Stomach (tissue), 8 donors: ENCODE measurements at regions not wholly inside any gene's neighbourhood (a gene's known extent, or its start where the extent isn't known, plus 50 kb on each side); places are given as distances from the start of the nearest gene placed in this dataset.

Experiments used
- DNase-seq, 2 donors: peaks; one replicate each; pipeline versions ENCODE4 v3.0.0 to v3.0.0-alpha.2; 2013 to 2019
- H3K27ac ChIP-seq, 5 donors: fragments of 200-600 bp in 4 of 5; sonication (generic) in 4 of 5; one replicate each; pipeline ENCODE4 v1.5.1; 2013 to 2019; ENCODE audit warnings: mild to moderate bottlenecking in 1 of 5, moderate library complexity in 1 of 5
- H3K27me3 ChIP-seq, 3 donors: fragments of 200-600 bp; sonication (generic); one replicate each; pipeline ENCODE4 v1.5.1; 2017 to 2019; ENCODE audit warnings: mixed run types in 1 of 3
- H3K36me3 ChIP-seq, 4 donors: fragments of 200-600 bp; sonication (generic); 1 replicate in 3 of 4; 2 replicates in 1 of 4; pipeline ENCODE4 v1.5.1; 2016 to 2019
- H3K4me1 ChIP-seq, 4 donors: fragments of 200-600 bp; sonication (generic); one replicate each; pipeline ENCODE4 v1.5.1; 2016 to 2019
- H3K4me3 ChIP-seq, 4 donors: fragments of 200-600 bp; sonication (generic) in 3 of 4; one replicate each; pipeline ENCODE4 v1.5.1; 2016 to 2019; ENCODE audit warnings: mild to moderate bottlenecking in 1 of 4
- H3K9me3 ChIP-seq, 4 donors: fragments of 200-600 bp; sonication (generic); one replicate each; pipeline ENCODE4 v1.5.1; 2016 to 2019
- CTCF ChIP-seq, 7 experiments: fragments of 450-650 bp in 4 of 7; fragments of 200-600 bp in 3 of 7; sonication (generic) in 3 of 7; IDR thresholded peaks; one replicate each; pipeline ENCODE4 v1.5.1; 2016 to 2019; ENCODE audit warnings: antibody characterized with exemption in 7 of 7, control low read depth in 2 of 7, mild to moderate bottlenecking in 1 of 7
- EP300 ChIP-seq: sonication (generic); formaldehyde crosslinking; IDR thresholded peaks from one replicate; pipeline ENCODE4 v1.6.1; 2017; ENCODE audit warnings: antibody characterized with exemption
- POLR2A ChIP-seq, 4 donors: fragments of 450-650 bp; IDR thresholded peaks; one replicate each; pipeline ENCODE4 v1.6.1; 2016; ENCODE audit warnings: antibody characterized with exemption in 4 of 4, control low read depth in 2 of 4, mild to moderate bottlenecking in 1 of 4, moderate library complexity in 1 of 4
- POLR2AphosphoS5 ChIP-seq, 3 donors: sonication (generic); formaldehyde crosslinking; IDR thresholded peaks; one replicate each; pipeline ENCODE4 v1.6.1; 2016; ENCODE audit warnings: antibody characterized with exemption in 3 of 3
- WGBS, 5 donors: extraction: QIAGEN DNeasy Blood & Tissue Kit in 3 of 5; methylation state at CpG; one replicate each; pipeline versions ENCODE4 v1.1.5 to v1.1.7; 2013 to 2018; 5-methylcytosine and 5-hydroxymethylcytosine counted together
- intact Hi-C: fragments of 100-400 bp; cut with DNase I; formaldehyde crosslinking; loops from one replicate; pipeline ENCODE4 v1.15.1; 2023; ENCODE audit warnings: low total_unique reads
- donor health status: healthy with polysubstance abuse.
- donor health status: Bipolar disorder and iron deficiency.
- donor health status: healthy.

GRCh38 chr14:38038986-38039385, 168.7 kb upstream of the SSTR1 start:
- WGBS, 5 donors, result 49 to 66% (median 56%) methylated on average over 5 of the region's 5 CpGs
- Histone ChIP-seq H3K27ac (no peak overlapping the region), H3K27me3 (no peaks in the 10 kb centered on the region), H3K4me1 (no peaks in the 10 kb centered on the region), H3K4me3 (no peak overlapping the region), H3K9me3 (no peaks in the 10 kb centered on the region), H3K36me3 (no peaks in the 10 kb centered on the region)
- no peak for DNase-seq
- intact Hi-C loops, result no loop called here
- TF ChIP-seq CTCF (IDR thresholded peaks at IDR 0.05) (no peak), POLR2A (IDR thresholded peaks at IDR 0.05) (no peak), POLR2AphosphoS5 (IDR thresholded peaks at IDR 0.05) (no peak), EP300 (no peak)

- Histone ChIP-seq H3K9me3 (no peaks in the 10 kb centered on the region), H3K27ac (no peak overlapping the region), H3K27me3 (no peaks in the 10 kb centered on the region), H3K36me3 (no peaks in the 10 kb centered on the region), H3K4me1 (no peaks in the 10 kb centered on the region), H3K4me3 (no peak overlapping the region)
- TF ChIP-seq CTCF (IDR thresholded peaks at IDR 0.05) (no peak), POLR2AphosphoS5 (IDR thresholded peaks at IDR 0.05) (no peak), EP300 (no peak), POLR2A (IDR thresholded peaks at IDR 0.05) (no peak)
- WGBS, 5 donors, result 44 to 75% (median 69%) methylated on average over 2 of the region's 2 CpGs
- DNase-seq, result no peak
- intact Hi-C loops, result no loop called here
Measured at GRCh38 chr14:38039496-38039895, 168.2 kb upstream of the SSTR1 start.

GRCh38 chr14:38040411-38040810, 167.3 kb upstream of the SSTR1 start:
- intact Hi-C loops, result no loop called here
- no peak overlapping the region for H3K4me3 ChIP-seq
- WGBS, 5 donors, result 67 to 82% (median 79%) methylated on average over 1 of the region's 1 CpG

GRCh38 chr14:38042322-38042721, 165.4 kb upstream of the SSTR1 start:
- Histone ChIP-seq H3K4me1 (no peaks in the 10 kb centered on the region), H3K27ac (no peak overlapping the region), H3K4me3 (no peak overlapping the region), H3K27me3 (no peaks in the 10 kb centered on the region), H3K9me3 (no peaks in the 10 kb centered on the region), H3K36me3 (no peaks in the 10 kb centered on the region)
- peak in 1 of 2 donors; percentile 73 for DNase-seq
- WGBS, 5 donors, result 30 to 45% (median 33%) methylated on average over 7 of the region's 7 CpGs
- intact Hi-C loops, result no loop called here
- TF ChIP-seq CTCF (IDR thresholded peaks at IDR 0.05), result no peak
- no peak for TF ChIP-seq POLR2AphosphoS5 (IDR thresholded peaks at IDR 0.05)
- TF ChIP-seq EP300, result no peak
- TF ChIP-seq POLR2A (IDR thresholded peaks at IDR 0.05), result no peak

More at GRCh38 chr14:38040411-38040810, 167.3 kb upstream of the SSTR1 start:
- no peaks in the 10 kb centered on the region for H3K9me3 ChIP-seq
- H3K27me3 ChIP-seq, result no peaks in the 10 kb centered on the region
- H3K36me3 ChIP-seq, result no peaks in the 10 kb centered on the region
- DNase-seq, result no peak
- no peak overlapping the region for H3K27ac ChIP-seq
- H3K4me1 ChIP-seq, result no peaks in the 10 kb centered on the region
- no peak for TF ChIP-seq CTCF (IDR thresholded peaks at IDR 0.05)
- no peak for TF ChIP-seq POLR2AphosphoS5 (IDR thresholded peaks at IDR 0.05)
- no peak for TF ChIP-seq POLR2A (IDR thresholded peaks at IDR 0.05)
- TF ChIP-seq EP300, result no peak
